ENCODE measurements at regions not wholly inside any gene's neighbourhood (a gene's known extent, or its start where the extent isn't known, plus 50 kb on each side); places are given as distances from the start of the nearest gene placed in this dataset.

- DNase-seq = no peak
- H3T11ph ChIP-seq (ENCODE audit: low read length) = no peak overlapping the region
- H3K4ac ChIP-seq (ENCODE audit: low read depth, low read length) = no peak overlapping the region
- H3K79me2 ChIP-seq (ENCODE audit: insufficient read depth, low read length) = no peaks in the 10 kb centered on the region
- H4K8ac ChIP-seq (replicated peaks; ENCODE audit: insufficient read length, low read depth, low read length) = no peak overlapping the region
- no peak overlapping the region for H3K18ac ChIP-seq (ENCODE audit: insufficient read length, low read depth, low read length)
- no peak overlapping the region for H2BK15ac ChIP-seq (ENCODE audit: low read depth, low read length)
- no peaks in the 10 kb centered on the region for H3K23me2 ChIP-seq (ENCODE audit: insufficient read length, low read depth, low read length, poor library complexity, severe bottlenecking)
- Mint-ChIP-seq H3K9me3 (no peaks in the 10 kb centered on the region; a peak in 1 of 5 replicates), H3K27ac (no peak overlapping the region), H3K4me1 (peaks cover 11% of the 10 kb centered on the region in 2 experiments), H3K36me3 (ENCODE audit: insufficient read depth in 1 of 3, low read depth in 3 of 3) (no peaks in the 10 kb centered on the region; a peak in 1 of 7 replicates), H3K27me3 (ENCODE audit: low read depth) (peaks cover 3% of the 10 kb centered on the region), H3K4me3 (no peak overlapping the region)
- no peaks in the 10 kb centered on the region for H3K79me1 ChIP-seq (ENCODE audit: insufficient read depth, low read depth, low read length, poor library complexity, severe bottlenecking)
- H3K14ac ChIP-seq (ENCODE audit: insufficient read depth, low read length) = no peak overlapping the region; the same call in 1 of the 2 replicates
- no peaks in the 10 kb centered on the region for H3K27me3 ChIP-seq (ENCODE audit: insufficient read depth, low read length)
- WGBS (ENCODE audit: extremely low coverage, insufficient read length, low lambda C conversion rate) = no CpG with 5 or more reads among the region's 2 CpGs
- no peak overlapping the region for H3K9ac ChIP-seq (ENCODE audit: extremely low read depth, insufficient read length, low read length)
- no peaks in the 10 kb centered on the region; the same call in 1 of the 2 replicates for H3K4me1 ChIP-seq (ENCODE audit: insufficient read depth, low read length)
- H4K20me1 ChIP-seq (ENCODE audit: control insufficient read depth, insufficient read depth, insufficient read length) = no peaks in the 10 kb centered on the region
- no peak overlapping the region for H2AK5ac ChIP-seq (ENCODE audit: insufficient read length, low read length)
- H3K27ac ChIP-seq (ENCODE audit: insufficient read length, low read depth, low read length) = no peak overlapping the region
- no peak overlapping the region for H2AFZ ChIP-seq (ENCODE audit: low read length)
- H2BK12ac ChIP-seq (ENCODE audit: insufficient read length, low read depth, low read length) = no peak overlapping the region
- TF ChIP-seq CTCF (conservative IDR thresholded peaks at IDR 0.05) = no peak
- H2BK120ac ChIP-seq (ENCODE audit: low read depth, low read length, poor library complexity, severe bottlenecking) = no peak overlapping the region
- no peak overlapping the region for H2BK20ac ChIP-seq (ENCODE audit: low read depth, low read length, poor library complexity, severe bottlenecking)
- no peaks in the 10 kb centered on the region for H3K9me3 ChIP-seq (ENCODE audit: control insufficient read depth, low read depth, low read length)
- no peak overlapping the region for H4K5ac ChIP-seq (ENCODE audit: insufficient read length, low read depth, low read length)
- H4K91ac ChIP-seq (ENCODE audit: insufficient read length, low read depth, low read length) = no peak overlapping the region
- no peak overlapping the region for H3K23ac ChIP-seq (ENCODE audit: insufficient read length, low read depth, low read length)
- H2BK5ac ChIP-seq (ENCODE audit: insufficient read length, low read length) = no peak overlapping the region
- no peak overlapping the region for H3K56ac ChIP-seq (ENCODE audit: insufficient read length, low read depth, low read length)
- no peak overlapping the region for H3K4me2 ChIP-seq (ENCODE audit: insufficient read depth, insufficient read length, low read length)
Observed at GRCh38 chr10:30727524-30727923, 98.0 kb upstream of the LYZL2 start.

Data from H9 (cell line).